Stimulated activated CD4-positive, alpha-beta T cell treated with anti-CD3 and anti-CD28 coated beads, Interleukin-15, amount 100 ng/mL, for 48 hours (primary cell): ENCODE measurements at regions not wholly inside any gene's neighbourhood (a gene's known extent, or its start where the extent isn't known, plus 50 kb on each side); places are given as distances from the start of the nearest gene placed in this dataset.

Experiments
- DNase-seq, 2 donors: peaks; one replicate each; pipeline ENCODE4 v3.0.0-alpha.2; 2020; ENCODE audit warnings: low read depth in 2 of 2

GRCh38 chr4:160213366-160213765, 1110.5 kb downstream of the RAPGEF2 start:
- DNase-seq = no peak

DNA sequence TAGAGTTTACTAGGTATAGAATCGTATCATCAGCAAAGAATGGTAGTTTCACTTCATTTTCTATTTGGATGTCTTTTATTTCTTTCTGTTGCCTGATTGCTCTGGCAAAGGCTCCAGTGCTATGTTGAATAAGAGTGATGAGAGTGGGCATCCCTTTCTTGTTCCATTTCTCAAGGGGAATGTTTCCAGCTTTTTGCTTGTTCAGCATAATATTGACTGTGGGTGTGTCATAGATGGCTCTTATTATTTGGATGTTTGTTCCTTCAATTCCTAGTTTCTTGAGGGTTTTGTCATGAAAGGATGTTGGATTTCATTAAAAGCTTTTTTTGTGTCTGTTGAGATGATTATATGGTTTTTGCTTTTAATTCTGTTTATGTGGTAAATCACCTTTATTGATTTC, 1114.5 kb downstream of the RAPGEF2 start:
- no peak for DNase-seq

DNA sequence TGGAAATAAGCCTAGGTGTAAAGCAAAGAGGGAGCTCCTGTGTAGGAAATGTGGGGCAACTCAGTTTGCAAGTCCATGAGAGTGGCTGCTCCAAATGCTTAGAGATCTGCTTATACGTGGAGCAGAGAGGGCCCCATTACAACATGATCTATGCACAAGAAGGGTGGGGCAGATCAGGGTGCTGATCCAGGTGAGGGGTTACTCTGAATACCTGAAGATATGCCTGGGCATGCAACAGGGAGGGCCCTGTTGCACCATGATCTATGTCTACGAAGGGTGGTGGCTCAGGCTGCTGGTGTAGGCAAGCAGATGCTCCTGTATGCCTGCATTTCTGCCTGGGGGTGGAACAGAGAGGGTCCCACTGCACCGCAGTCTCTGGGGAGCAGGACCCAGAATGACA, 1121.2 kb downstream of the RAPGEF2 start:
- no peak for DNase-seq

DNA sequence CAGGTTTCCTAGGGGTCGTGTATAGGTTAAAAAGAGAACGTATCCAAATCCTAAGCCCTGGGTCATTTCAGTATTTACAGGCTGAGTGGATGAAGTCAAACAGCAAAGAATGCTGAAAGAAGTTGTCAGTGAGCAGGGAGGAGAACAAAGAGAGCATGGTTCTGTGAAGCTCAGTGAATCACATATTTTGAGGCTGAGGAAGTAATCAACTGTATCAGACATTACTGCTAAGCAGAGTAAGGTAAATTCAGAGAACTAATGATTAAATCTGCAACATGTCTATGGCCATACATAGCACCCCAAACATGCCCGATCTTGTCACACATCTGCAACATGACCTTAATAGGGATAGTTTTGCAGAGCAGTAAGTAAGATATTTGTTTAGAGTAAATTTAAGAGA, 1130.3 kb downstream of the RAPGEF2 start:
- no peak for DNase-seq

DNA sequence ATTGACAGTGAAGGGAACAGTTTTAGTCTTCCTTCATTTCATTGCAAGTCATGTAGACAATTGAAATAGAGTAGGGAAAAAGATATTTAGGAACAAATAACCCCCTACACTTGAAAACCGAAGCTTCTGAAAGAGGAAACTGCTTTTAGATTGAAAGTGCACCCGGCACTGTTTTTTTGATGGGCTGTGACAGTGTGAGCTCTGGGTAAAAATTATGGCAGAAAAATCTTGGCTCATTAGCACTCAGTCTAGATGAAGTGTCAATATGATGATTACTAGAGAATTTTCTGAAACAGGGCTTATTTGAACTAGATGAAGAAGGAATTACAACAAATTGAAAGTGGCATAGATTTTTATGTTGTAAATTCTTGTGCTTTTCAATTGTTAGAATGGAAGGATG, 1132.4 kb downstream of the RAPGEF2 start:
- DNase-seq = no peak

DNA sequence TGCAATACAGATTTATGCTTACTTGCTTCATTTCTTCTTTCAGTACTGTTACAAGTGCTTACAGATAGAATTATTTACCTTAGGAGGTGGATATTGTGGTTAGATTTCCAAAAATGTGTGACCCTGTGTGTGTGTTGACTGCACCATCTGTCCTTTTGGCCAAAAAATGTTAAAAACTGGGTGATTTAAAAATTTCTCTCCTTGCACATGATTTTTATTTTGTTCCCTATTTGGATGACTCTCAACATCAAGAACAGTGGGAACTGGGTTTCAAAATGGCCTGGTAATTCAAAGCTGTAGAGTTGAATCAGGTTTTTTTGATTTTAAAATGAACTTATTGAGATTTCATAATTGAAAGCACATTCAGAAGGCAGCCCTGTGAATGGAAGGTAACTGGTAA, 1132.9 kb downstream of the RAPGEF2 start:
- no peak for DNase-seq

DNA sequence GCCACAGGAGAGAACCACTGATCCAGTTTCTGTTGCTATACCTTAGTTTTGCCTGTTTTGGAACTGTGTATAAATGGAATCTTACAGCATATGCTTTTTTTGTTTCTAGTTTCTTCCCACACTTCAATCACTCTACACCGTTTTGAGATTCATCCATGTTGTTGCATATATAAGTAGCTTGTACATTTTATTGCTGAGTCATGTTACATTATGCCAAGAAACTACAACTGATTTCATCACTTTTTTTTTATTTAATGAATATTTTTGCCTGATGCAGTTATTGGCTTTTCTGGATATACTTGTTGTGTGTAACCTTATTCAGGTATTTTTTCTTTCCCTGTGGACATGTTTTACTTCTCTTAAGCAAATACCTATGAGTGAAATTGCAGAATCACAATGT, 1135.9 kb downstream of the RAPGEF2 start:
- DNase-seq = no peak

DNA sequence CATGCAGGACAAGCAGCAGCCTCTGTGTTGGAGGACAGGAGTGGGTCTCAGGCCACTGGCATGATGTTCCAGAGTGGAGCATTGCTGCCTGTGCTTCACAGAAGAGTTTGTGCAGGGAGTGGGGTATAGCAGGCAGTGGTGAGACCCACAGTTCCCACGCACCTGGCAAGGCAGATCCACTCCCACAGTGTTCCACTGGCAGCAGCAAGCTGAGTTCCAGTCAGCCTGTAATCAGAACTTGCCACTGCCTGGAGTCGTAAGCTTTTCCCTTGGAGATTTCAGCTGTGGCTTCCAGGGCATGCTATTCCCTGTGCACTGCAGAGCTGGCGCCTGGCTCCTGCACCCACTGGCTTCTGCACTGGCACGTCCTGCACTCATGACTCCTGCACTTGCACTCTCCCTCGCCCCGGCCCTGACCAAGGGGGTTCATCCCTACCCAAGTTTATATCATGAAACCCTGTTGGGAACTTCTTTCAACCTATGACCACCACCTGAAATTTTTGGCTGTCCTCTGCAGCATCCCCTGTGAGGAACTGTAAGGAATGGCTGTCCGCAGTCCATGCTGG, 1144.3 kb downstream of the RAPGEF2 start:
- DNase-seq = no peak

- no peak for DNase-seq
Measured at GRCh38 chr4:160251522-160252170, 1148.8 kb downstream of the RAPGEF2 start.

DNA sequence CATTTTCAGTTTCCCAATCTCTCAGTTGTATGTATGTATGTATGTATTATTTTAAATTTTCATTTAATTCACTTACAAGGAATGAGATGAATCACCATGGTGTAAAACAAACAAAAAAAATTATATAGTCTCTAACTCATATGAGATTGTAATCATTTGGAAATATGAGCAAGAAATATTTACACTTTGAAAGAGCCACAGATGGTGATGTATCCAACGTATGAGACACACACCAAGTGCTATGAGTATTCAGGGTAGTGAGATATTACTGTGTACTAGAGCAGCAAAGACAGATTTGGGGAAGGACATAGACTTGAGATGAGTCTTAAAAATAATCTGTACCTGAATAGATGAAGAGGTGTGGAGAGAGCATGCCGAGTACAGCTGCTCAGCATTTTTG, 1154.4 kb downstream of the RAPGEF2 start:
- no peak for DNase-seq

- DNase-seq = no peak
Measured at GRCh38 chr4:160265014-160265413, 1162.1 kb downstream of the RAPGEF2 start.

GRCh38 chr4:160265836-160266235, 1163.0 kb downstream of the RAPGEF2 start:
- DNase-seq = no peak

GRCh38 chr4:160276785-160277325, 1174.0 kb downstream of the RAPGEF2 start:
- no peak for DNase-seq

DNA sequence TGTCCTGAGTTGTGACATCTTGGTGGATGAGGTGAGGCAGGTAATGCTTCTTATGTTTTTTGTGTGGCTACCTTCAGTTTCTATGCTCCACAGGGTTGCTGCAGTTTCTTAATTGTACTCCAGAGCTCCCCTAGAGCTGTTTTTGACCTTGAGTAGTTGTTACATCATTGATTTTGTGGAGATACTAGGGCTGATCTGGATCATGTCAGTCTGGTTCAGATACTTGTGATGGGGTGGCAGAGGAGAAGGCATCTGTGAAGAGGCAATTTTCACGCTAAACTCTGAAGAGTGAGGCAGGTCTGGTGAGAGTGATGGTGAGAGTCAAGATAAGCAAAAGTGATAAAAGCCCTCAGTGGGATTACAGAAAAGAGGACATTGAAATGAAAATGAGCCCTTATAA, 1180.2 kb downstream of the RAPGEF2 start:
- no peak for DNase-seq

GRCh38 chr4:160284516-160284915, 1181.6 kb downstream of the RAPGEF2 start:
- DNase-seq = no peak

DNA sequence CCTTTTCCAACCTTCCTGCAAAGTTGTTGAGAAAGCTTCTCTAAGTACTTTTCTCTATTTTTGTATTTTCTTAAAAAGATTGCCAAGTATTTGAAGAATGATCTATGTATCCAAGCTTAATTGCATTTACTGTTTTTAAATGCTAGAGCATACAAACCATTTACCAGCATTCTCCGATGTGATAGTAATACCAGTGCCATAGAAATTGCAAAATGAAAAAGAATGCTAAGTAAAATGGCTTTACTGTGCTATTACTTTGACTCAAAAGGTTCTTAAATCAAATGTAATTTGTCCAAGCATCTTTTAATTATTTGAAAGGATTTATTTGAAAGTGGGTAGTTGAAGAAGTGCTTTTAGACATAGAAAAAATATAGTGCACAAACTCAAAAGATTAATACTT, 1183.2 kb downstream of the RAPGEF2 start:
- no peak for DNase-seq

- no peak for DNase-seq
Measured at GRCh38 chr4:160296476-160296875, 1193.6 kb downstream of the RAPGEF2 start.

GRCh38 chr4:160299177-160299576, 1196.3 kb downstream of the RAPGEF2 start:
- DNase-seq = no peak

GRCh38 chr4:160299608-160300007, 1196.7 kb downstream of the RAPGEF2 start:
- DNase-seq = no peak

DNA sequence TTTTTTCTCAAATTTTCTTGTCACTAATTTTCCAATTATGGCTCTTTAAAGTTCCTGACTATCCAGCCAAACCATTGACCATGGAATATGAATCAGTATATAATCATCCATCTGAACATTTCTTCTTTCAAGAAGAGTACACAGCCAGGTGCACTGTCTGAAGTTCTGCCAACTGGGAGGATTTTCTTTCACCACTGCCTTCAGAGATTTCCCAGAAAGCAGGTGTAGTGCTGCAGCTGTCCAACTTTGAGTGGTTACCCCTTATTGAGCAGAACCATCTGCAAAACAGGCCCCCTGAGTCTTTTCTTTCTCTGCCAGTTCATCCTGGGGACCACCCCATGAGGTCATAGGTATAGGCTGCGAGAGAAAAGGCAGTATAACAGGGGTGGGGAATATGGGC, 1213.2 kb downstream of the RAPGEF2 start:
- no peak for DNase-seq

GRCh38 chr4:160318567-160319220, 1215.8 kb downstream of the RAPGEF2 start:
- DNase-seq = no peak

DNA sequence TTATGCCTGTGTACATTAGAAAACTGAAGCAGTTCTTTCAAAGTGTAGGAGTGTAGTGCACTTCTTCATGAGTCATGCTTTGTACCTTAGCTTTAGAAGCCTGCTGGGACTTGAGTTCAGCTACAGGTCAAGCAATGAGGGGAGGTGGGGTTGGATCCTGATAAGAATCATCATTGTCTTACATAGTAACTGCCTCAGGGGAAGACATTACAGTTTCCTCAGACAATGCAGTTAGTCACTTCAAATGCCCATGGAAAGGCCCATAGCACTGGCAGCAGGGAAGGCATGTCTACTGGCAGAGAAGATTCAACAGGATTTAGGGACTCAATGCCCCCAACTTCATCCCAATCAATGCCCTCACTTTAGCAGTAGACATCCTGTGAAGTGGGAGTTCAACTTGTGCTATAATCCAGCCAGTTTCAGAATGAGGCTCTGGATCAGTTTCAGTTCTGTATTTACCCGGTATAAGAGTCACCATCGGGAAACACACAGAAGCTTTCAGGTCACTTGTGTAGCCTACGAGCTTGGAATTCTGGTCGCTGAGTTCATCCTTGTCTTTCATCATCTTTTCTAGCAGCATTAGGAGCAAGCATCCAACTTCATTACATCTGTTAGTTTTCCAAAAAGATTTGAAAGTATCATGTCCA, 1216.5 kb downstream of the RAPGEF2 start:
- DNase-seq = no peak

DNA sequence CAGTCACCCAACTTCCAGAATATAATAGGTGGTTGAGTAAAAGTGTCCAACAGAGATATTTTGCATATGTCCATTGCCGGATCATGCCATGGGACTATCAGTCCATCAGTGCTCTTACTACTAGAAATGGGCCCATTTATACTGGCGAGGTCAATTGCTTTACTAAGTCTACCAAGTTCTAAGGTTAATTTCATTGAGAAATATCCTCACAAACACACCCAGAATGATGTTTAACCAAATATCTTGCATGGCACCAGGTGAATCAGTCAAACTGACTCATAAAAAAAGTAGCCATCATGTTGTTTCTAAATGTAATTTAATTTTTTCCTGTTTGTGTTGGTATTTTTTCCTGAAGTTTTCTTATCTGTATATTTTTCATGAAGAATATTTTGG, 1217.0 kb downstream of the RAPGEF2 start:
- DNase-seq = no peak
